Esophagus squamous epithelium (tissue), 5 donors: ENCODE measurements at regions not wholly inside any gene's neighbourhood (a gene's known extent, or its start where the extent isn't known, plus 50 kb on each side); places are given as distances from the start of the nearest gene placed in this dataset.

Source experiments
- DNase-seq: peaks from one replicate; lab custom pipeline; 2025; lab: John Stamatoyannopoulos, UW
- H3K27ac ChIP-seq, 4 donors: fragments of 200-600 bp; sonication (generic); one replicate each; pipeline ENCODE4 v1.5.1; 2016 to 2019; ENCODE audit warnings: mild to moderate bottlenecking in 1 of 4
- H3K27me3 ChIP-seq, 4 donors: fragments of 200-600 bp; sonication (generic); 1 replicate in 3 of 4; 2 replicates in 1 of 4; pipeline versions ENCODE4 v1.5.1 to v1.6.0; 2017 to 2021; ENCODE audit warnings: antibody characterized with exemption in 1 of 4
- H3K36me3 ChIP-seq, 3 donors: fragments of 200-600 bp; sonication (generic); one replicate each; pipeline ENCODE4 v1.5.1; 2016 to 2019
- H3K4me1 ChIP-seq, 3 donors: fragments of 200-600 bp; sonication (generic); one replicate each; pipeline ENCODE4 v1.5.1; 2017 to 2019
- H3K4me3 ChIP-seq, 4 donors: fragments of 200-600 bp; sonication (generic); 1 replicate in 3 of 4; 2 replicates in 1 of 4; pipeline ENCODE4 v1.5.1; 2016 to 2019; ENCODE audit warnings: mild to moderate bottlenecking in 2 of 4, moderate library complexity in 1 of 4
- H3K9me3 ChIP-seq, 3 donors: fragments of 200-600 bp; sonication (generic); one replicate each; pipeline ENCODE4 v1.5.1; 2016 to 2019
- POLR2A ChIP-seq, 4 donors: fragments of 450-650 bp; IDR thresholded peaks; one replicate each; pipeline ENCODE4 v1.6.1; 2017; ENCODE audit warnings: antibody characterized with exemption in 4 of 4, mild to moderate bottlenecking in 4 of 4, moderate library complexity in 3 of 4
- WGBS, 2 donors: methylation state at CpG; one replicate each; pipeline ENCODE4 v1.1.5; 2018; 5-methylcytosine and 5-hydroxymethylcytosine counted together
- intact Hi-C: fragments of 100-400 bp; cut with DNase I; formaldehyde crosslinking; loops from one replicate; pipeline ENCODE4 v1.15.0; 2022
- TF ChIP-seq, protein P1 (sequence below), 6 experiments: fragments of 450-650 bp in 4 of 6; fragments of 200-600 bp in 2 of 6; sonication (generic) in 2 of 6; IDR thresholded peaks; one replicate each; pipeline ENCODE4 v1.5.1; 2016 to 2019; ENCODE audit warnings: antibody characterized with exemption in 6 of 6, mild to moderate bottlenecking in 4 of 6, moderate library complexity in 4 of 6
- donor health status: DM: yes; HTN: yes; CAD: no.

DNA sequence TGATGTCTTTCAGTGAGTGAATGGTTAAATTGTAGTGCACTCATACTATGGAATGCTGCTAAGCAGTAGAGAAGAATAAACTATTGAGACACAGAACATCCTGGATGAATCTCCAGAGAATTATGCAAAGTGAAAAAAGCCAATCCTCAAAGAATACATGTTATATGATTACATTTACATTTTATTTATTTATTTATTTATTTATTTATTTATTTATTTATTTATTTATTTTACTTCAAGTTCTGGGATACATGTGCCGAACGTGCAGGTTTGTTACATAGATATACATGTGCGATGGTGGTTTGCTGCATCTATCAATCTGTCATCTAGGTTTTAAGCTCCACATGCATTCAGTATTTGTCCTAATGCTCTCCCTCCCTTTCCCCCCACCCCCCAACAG is 175.8 kb upstream of the VGLL2 start:
- Histone ChIP-seq H3K27me3 (no peaks in the 10 kb centered on the region), H3K4me3 (no peak overlapping the region), H3K36me3 (no peaks in the 10 kb centered on the region), H3K4me1 (no peaks in the 10 kb centered on the region), H3K9me3 (no peaks in the 10 kb centered on the region), H3K27ac (no peak overlapping the region)
- no peak for TF ChIP-seq POLR2A (IDR thresholded peaks at IDR 0.05)
- TF ChIP-seq, protein P1, sequence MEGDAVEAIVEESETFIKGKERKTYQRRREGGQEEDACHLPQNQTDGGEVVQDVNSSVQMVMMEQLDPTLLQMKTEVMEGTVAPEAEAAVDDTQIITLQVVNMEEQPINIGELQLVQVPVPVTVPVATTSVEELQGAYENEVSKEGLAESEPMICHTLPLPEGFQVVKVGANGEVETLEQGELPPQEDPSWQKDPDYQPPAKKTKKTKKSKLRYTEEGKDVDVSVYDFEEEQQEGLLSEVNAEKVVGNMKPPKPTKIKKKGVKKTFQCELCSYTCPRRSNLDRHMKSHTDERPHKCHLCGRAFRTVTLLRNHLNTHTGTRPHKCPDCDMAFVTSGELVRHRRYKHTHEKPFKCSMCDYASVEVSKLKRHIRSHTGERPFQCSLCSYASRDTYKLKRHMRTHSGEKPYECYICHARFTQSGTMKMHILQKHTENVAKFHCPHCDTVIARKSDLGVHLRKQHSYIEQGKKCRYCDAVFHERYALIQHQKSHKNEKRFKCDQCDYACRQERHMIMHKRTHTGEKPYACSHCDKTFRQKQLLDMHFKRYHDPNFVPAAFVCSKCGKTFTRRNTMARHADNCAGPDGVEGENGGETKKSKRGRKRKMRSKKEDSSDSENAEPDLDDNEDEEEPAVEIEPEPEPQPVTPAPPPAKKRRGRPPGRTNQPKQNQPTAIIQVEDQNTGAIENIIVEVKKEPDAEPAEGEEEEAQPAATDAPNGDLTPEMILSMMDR (IDR thresholded peaks at IDR 0.05): no peak
- intact Hi-C loops: no loop called here
- no peak for DNase-seq
- 86 to 92% methylated on average over 3 of the region's 3 CpGs for WGBS, 2 donors

DNA sequence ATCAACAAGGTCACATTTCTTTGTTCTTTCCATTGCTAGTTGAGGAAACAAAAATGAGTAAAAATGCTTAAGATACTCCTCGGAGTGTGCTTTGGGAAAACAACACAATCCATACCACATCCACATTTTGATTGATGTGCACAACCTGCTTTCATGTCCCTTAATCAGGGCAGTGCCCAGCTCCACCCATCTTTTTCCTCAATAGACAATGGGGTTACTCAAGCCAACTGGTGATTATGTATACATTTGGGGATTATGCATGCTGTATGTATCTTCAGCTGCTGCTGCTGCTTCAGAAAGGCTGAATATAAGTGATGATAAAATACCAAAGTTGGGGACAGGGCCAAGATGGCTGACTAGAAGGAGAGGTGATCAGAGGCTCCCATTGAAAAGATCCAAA is 155.2 kb upstream of the VGLL2 start:
- 67 to 84% methylated on average over 1 of the region's 1 CpG for WGBS, 2 donors
- no peak for DNase-seq
- TF ChIP-seq POLR2A (IDR thresholded peaks at IDR 0.05): no peak
- TF ChIP-seq, protein P1 (IDR thresholded peaks at IDR 0.05): no peak
- Histone ChIP-seq H3K27ac (no peak overlapping the region), H3K4me1 (no peaks in the 10 kb centered on the region), H3K4me3 (no peak overlapping the region), H3K9me3 (no peaks in the 10 kb centered on the region), H3K36me3 (no peaks in the 10 kb centered on the region), H3K27me3 (no peaks in the 10 kb centered on the region)
- intact Hi-C loops: no loop called here

DNA sequence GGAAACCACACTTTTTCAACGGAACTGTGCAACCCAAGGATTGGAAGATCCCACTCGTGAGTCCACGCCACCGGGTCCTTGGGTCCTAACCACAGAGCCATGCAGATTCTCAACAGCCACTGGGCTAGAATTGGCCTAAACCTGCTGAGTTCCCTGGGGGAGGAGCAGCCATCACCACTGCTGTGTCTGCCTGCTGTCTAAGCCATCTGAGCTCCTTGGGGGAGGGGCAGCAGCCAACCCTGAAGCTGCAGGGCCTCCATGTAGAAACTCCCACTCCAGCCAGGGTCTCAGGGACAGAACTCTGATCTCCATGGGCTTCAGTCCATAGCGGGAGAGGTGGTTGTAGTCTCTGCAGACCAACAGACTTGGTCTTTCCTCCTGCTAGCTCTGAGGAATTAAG is 154.6 kb upstream of the VGLL2 start:
- TF ChIP-seq, protein P1 (IDR thresholded peaks at IDR 0.05): no peak
- no peak for TF ChIP-seq POLR2A (IDR thresholded peaks at IDR 0.05)
- Histone ChIP-seq H3K27ac (no peak overlapping the region), H3K9me3 (no peaks in the 10 kb centered on the region), H3K4me1 (no peaks in the 10 kb centered on the region), H3K36me3 (no peaks in the 10 kb centered on the region), H3K27me3 (no peaks in the 10 kb centered on the region), H3K4me3 (no peak overlapping the region)
- intact Hi-C loops: no loop called here
- WGBS, 2 donors: 92 to 100% methylated on average over 1 to 4 of the region's 5 CpGs
- no peak for DNase-seq

DNA sequence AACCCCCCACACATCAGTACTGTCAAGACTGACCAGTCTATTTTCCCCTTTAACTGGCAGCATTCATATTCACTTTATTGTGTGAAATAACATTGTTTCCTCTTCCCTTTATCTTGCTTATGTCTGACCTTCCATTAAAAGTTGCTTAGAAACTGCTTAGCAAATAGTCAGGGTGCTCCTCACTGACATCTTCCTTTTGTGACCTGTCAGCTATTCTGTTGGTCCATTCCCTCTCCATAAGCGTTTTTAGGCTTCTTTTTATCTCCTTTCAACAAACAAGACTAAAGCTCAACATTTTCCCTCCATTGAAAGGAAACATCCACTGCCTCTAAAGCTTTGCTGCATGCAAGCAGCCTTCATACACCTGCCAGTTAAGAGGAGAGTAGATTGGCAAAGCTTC is 147.7 kb upstream of the VGLL2 start:
- Histone ChIP-seq H3K36me3 (no peaks in the 10 kb centered on the region), H3K4me3 (no peak overlapping the region), H3K27ac (no peak overlapping the region), H3K9me3 (no peaks in the 10 kb centered on the region), H3K27me3 (no peaks in the 10 kb centered on the region), H3K4me1 (no peaks in the 10 kb centered on the region)
- TF ChIP-seq, protein P1 (IDR thresholded peaks at IDR 0.05): no peak
- TF ChIP-seq POLR2A (IDR thresholded peaks at IDR 0.05): no peak
- WGBS, 2 donors: 33 to 45% methylated on average over 1 of the region's 1 CpG
- intact Hi-C loops: no loop called here
- no peak for DNase-seq

DNA sequence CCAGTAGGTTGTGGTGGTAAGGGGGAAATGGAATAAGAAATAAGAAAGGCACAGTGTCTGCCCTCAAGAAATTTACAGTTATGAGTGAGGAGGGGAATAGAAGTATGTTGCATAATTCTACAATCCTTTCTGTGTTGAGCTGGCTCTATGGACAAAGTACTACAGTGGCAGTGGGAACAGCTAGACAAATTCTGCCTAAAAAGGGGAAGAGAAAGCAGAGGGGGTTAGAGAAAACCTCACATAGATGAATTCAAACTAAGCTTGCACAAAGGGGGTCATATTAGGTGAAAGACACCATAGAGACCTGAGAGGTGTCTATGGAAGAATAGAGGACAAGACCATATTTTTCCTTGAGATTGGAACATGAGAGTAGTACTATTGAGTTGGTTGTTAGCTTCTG is 146.9 kb upstream of the VGLL2 start:
- H3K36me3 ChIP-seq: no peaks in the 10 kb centered on the region
- intact Hi-C loops: no loop called here
- no peaks in the 10 kb centered on the region for H3K4me1 ChIP-seq
- no peak overlapping the region for H3K27ac ChIP-seq
- H3K9me3 ChIP-seq: no peaks in the 10 kb centered on the region
- TF ChIP-seq POLR2A (IDR thresholded peaks at IDR 0.05): no peak
- TF ChIP-seq, protein P1 (IDR thresholded peaks at IDR 0.05): no peak
- H3K27me3 ChIP-seq: no peaks in the 10 kb centered on the region
- no peak for DNase-seq
- H3K4me3 ChIP-seq: no peak overlapping the region
